VCaP (cell line): ENCODE measurements at regions not wholly inside any gene's neighbourhood (a gene's known extent, or its start where the extent isn't known, plus 50 kb on each side); places are given as distances from the start of the nearest gene placed in this dataset.

ENCODE experiments used
- H3K27ac ChIP-seq: fragments of 450-650 bp; 2 replicates; pipeline ENCODE4 v1.5.1; 2017
- TF ChIP-seq, protein P1 (sequence below): fragments of 450-650 bp; conservative IDR thresholded peaks from 2 replicates; pipeline ENCODE4 v1.5.1; 2017; ENCODE audit warnings: mild to moderate bottlenecking, moderate library complexity

DNA sequence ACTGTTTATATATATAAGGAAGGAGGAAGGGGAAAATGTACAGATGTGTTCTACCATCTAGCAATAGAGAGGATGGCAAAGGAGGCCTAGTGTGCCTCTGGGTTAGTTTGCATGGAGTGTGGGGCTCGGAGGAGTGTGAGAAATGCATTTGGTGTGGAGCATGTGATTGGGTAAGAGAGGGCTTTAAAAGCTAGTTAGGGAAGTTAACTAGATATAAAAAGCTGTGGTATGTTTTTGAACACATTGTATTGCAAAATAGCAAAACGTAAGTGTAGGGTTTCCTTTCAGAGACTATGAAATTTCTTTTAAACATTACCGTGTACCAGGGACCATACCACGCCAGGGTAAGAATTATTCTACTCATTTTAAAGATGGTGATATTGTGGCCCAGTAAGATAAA, 53.3 kb upstream of the STXBP6 start:
- H3K27ac ChIP-seq, result no peak overlapping the region
- TF ChIP-seq, protein P1, sequence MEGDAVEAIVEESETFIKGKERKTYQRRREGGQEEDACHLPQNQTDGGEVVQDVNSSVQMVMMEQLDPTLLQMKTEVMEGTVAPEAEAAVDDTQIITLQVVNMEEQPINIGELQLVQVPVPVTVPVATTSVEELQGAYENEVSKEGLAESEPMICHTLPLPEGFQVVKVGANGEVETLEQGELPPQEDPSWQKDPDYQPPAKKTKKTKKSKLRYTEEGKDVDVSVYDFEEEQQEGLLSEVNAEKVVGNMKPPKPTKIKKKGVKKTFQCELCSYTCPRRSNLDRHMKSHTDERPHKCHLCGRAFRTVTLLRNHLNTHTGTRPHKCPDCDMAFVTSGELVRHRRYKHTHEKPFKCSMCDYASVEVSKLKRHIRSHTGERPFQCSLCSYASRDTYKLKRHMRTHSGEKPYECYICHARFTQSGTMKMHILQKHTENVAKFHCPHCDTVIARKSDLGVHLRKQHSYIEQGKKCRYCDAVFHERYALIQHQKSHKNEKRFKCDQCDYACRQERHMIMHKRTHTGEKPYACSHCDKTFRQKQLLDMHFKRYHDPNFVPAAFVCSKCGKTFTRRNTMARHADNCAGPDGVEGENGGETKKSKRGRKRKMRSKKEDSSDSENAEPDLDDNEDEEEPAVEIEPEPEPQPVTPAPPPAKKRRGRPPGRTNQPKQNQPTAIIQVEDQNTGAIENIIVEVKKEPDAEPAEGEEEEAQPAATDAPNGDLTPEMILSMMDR, result no peak

DNA sequence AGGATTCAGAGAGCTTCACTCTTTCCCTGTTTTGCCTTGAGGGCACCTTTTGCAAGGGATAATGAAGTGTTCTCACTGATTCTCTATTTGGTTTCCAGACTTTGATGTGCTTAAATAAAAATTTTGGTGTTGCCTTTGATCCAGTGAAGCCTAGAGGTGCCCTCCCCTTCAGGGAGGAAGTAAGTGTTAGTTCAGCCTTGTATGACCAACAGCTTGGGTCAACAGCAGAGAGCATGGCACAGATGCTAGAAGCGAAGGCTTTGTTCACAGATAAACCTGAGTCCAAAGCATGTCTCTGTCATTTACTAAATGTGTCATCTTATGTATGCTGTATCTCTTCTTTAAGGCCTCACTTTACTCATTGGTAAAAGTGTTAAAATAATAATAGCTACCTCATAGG, 52.8 kb upstream of the STXBP6 start:
- no peak overlapping the region for H3K27ac ChIP-seq

DNA sequence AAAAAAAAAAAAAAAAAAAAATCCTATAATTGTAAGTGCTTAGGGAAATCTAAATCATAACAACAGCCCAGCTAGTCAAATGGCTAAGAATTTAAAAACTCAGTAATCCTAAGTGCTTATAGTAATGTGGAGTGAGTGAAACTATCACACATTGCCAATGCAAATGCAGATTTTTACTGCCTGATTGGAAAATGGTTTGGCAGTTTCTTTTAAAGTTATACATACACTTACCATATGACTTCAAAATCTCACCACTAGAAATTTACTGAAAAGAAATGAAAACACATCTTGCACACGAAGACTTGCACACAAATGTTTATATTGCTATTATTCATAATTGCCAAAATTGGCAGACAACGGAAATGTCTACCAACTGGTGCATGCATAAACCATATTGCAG, 51.3 kb upstream of the STXBP6 start:
- H3K27ac ChIP-seq, result no peak overlapping the region
- TF ChIP-seq, protein P1, result no peak

More for the DNA sequence above, 52.8 kb upstream of the STXBP6 start:
- TF ChIP-seq, protein P1, result no peak
